ENCODE measurements at regions not wholly inside any gene's neighbourhood (a gene's known extent, or its start where the extent isn't known, plus 50 kb on each side); places are given as distances from the start of the nearest gene placed in this dataset.
"Not testable (repeated sequence)": the region's sequence is repeated elsewhere in the genome, so short reads cannot be mapped to it uniquely, and the experiment has no call there.

GRCh38 chr6:76856065-76856464 lies 607.2 kb downstream of the HTR1B start:
- H3K36me3 ChIP-seq (replicated peaks; ENCODE audit: insufficient read depth, low read depth): no peaks in the 10 kb centered on the region
- H3K79me2 ChIP-seq: no peaks in the 10 kb centered on the region
- H4K20me1 ChIP-seq (ENCODE audit: insufficient read depth, poor library complexity, severe bottlenecking): no peaks in the 10 kb centered on the region
- TF ChIP-seq CTCF (IDR thresholded peaks at IDR 0.05; ENCODE audit: poor library complexity) (no peak), EZH2 (IDR thresholded peaks at IDR 0.05; ENCODE audit: borderline replicate concordance) (no peak), EZH2phosphoT487 (IDR thresholded peaks at IDR 0.05; ENCODE audit: low read depth, severe bottlenecking, unreplicated experiment) (no peak)
- no peaks in the 10 kb centered on the region for H3K9me2 ChIP-seq (replicated peaks; ENCODE audit: insufficient read depth)
- no peaks in the 10 kb centered on the region for H3K27me3 ChIP-seq
- no peaks in the 10 kb centered on the region for H3K4me1 ChIP-seq (ENCODE audit: insufficient read depth)
- WGBS (ENCODE audit: low lambda C conversion rate, missing lambda C conversion rate): 71% methylated on average over 5 of the region's 5 CpGs
- no peak for DNase-seq (ENCODE audit: low spot score)
- no peak overlapping the region for H3K4me3 ChIP-seq
- H2AFZ ChIP-seq: no peak overlapping the region
- no peak overlapping the region for H3K4me2 ChIP-seq
- no peak overlapping the region for H3K27ac ChIP-seq
- H3K9me3 ChIP-seq (ENCODE audit: low read depth): no peaks in the 10 kb centered on the region

DNA sequence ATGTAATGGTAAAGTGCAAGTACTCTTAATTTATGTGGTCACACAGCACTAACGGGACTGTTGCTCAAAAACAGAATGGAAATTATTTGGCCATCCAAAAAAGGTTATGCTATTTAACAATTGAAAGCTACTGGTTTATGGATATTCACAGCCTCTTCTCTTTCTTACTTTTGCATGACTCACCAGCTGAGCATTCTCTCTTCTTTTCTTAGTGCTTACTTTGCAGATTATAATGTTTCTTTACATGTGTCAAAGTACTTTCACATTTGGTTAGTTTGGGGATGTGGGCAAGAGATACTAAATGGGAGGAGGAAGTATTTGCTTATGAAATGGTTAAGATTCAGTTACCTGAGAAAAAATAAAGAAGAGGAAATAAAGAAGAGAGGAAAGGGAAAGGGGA lies 610.5 kb downstream of the HTR1B start:
- no peak overlapping the region for H3K4me3 ChIP-seq
- H3K27me3 ChIP-seq: no peaks in the 10 kb centered on the region
- H3K79me2 ChIP-seq: no peaks in the 10 kb centered on the region
- no peaks in the 10 kb centered on the region for H4K20me1 ChIP-seq (ENCODE audit: insufficient read depth, poor library complexity, severe bottlenecking)
- no peak overlapping the region for H3K27ac ChIP-seq
- no peaks in the 10 kb centered on the region for H3K9me3 ChIP-seq (ENCODE audit: low read depth)
- no peak overlapping the region for H2AFZ ChIP-seq
- no peak for TF ChIP-seq EZH2 (IDR thresholded peaks at IDR 0.05; ENCODE audit: borderline replicate concordance)
- no peak for TF ChIP-seq EZH2phosphoT487 (IDR thresholded peaks at IDR 0.05; ENCODE audit: low read depth, severe bottlenecking, unreplicated experiment)
- TF ChIP-seq CTCF (IDR thresholded peaks at IDR 0.05; ENCODE audit: poor library complexity): no peak
- H3K4me1 ChIP-seq (ENCODE audit: insufficient read depth): no peaks in the 10 kb centered on the region
- WGBS (ENCODE audit: low lambda C conversion rate, missing lambda C conversion rate): 60% methylated on average over 1 of the region's 1 CpG
- DNase-seq (ENCODE audit: low spot score): no peak
- no peaks in the 10 kb centered on the region for H3K9me2 ChIP-seq (replicated peaks; ENCODE audit: insufficient read depth)
- no peaks in the 10 kb centered on the region for H3K36me3 ChIP-seq (replicated peaks; ENCODE audit: insufficient read depth, low read depth)
- no peak overlapping the region for H3K4me2 ChIP-seq

DNA sequence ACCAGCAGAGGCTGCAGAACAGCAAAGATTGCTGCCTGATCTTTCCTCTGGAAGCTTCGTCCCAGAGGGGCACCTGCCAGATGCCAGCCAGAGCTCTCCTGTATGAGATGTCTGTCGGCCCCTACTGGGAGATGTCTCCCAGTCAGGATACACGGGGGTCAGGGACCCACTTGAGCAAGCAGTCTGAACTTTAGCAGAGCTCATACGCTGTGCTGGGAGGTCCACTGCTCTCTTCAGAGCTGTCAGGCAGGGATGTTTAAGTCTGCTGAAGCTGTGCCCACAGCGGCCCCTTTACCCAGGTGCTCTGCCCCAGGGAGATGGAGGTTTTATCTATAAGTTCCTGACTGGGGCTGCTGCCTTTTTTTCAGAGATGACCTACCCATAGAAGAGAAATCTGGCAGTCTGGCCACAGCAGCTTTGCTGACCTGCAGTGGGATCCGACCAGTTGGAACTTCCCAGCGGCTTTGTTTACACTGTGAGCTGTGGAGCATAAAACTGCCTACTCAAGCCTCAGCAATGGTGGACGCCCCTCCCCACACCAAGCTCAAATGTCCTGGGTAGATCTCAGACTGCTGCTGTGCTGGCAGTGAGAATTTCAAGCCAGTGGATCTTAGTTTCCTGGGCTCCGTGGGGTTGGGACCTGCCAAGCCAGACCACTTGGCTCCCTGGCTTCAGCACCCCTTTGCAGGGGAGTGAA lies 613.9 kb downstream of the HTR1B start:
- not testable (repeated sequence) for H3K27me3 ChIP-seq; H3K36me3 ChIP-seq (replicated peaks; ENCODE audit: insufficient read depth, low read depth); H3K4me3 ChIP-seq; H3K4me1 ChIP-seq (ENCODE audit: insufficient read depth); H3K4me2 ChIP-seq; H3K9me2 ChIP-seq (replicated peaks; ENCODE audit: insufficient read depth); H3K27ac ChIP-seq; DNase-seq (ENCODE audit: low spot score); H3K9me3 ChIP-seq (ENCODE audit: low read depth); H3K79me2 ChIP-seq; H2AFZ ChIP-seq; H4K20me1 ChIP-seq (ENCODE audit: insufficient read depth, poor library complexity, severe bottlenecking)
- WGBS (ENCODE audit: low lambda C conversion rate, missing lambda C conversion rate): 87% methylated on average over 9 of the region's 9 CpGs

DNA sequence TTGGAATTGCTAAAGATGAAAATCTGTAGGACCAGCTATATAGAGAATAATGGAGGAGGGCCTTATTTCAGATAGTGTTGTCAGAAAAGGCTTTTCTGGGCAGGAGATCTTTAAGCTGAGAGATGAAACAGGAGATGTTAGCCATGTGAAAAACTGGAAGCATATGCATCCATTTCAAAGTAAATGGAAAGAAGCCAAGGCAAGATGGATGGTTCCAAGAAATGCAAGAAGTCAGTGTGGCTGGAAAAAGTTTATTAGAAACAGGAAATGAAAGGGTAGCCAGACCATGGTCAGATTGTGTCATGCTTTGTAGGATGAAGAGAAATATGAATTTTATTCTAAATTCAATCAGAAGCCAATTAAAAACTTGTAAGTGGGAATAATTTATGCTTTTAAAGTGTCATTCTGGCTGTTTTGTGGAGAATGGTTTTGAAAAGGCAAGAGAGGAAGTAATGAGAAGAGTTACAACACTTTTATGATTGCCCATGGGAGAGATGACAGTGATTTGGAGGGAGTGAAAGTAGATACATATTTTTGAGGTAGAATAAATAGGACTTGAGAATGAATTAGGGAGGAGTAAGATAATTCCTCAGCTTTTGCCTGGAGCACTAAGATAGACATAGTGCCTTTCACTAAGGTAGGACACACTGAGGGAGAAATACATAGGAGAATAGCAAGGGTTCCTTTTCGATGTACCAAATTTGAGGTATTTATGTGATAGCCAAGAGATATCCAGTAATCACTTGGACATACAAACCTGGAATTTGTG lies 620.1 kb downstream of the HTR1B start:
- 0% methylated on average over 1 of the region's 1 CpG for WGBS (ENCODE audit: low lambda C conversion rate, missing lambda C conversion rate)
- H3K9me2 ChIP-seq (replicated peaks; ENCODE audit: insufficient read depth): no peaks in the 10 kb centered on the region

More for the DNA sequence above, 620.1 kb downstream of the HTR1B start:
- Histone ChIP-seq H3K4me3 (no peak overlapping the region), H3K4me2 (no peak overlapping the region), H4K20me1 (ENCODE audit: insufficient read depth, poor library complexity, severe bottlenecking) (no peaks in the 10 kb centered on the region), H3K36me3 (replicated peaks; ENCODE audit: insufficient read depth, low read depth) (no peaks in the 10 kb centered on the region), H3K9me3 (ENCODE audit: low read depth) (no peaks in the 10 kb centered on the region), H2AFZ (no peak overlapping the region), H3K27ac (no peak overlapping the region), H3K27me3 (no peaks in the 10 kb centered on the region), H3K4me1 (ENCODE audit: insufficient read depth) (no peaks in the 10 kb centered on the region), H3K79me2 (no peaks in the 10 kb centered on the region)
- TF ChIP-seq EZH2 (IDR thresholded peaks at IDR 0.05; ENCODE audit: borderline replicate concordance) (no peak), CTCF (IDR thresholded peaks at IDR 0.05; ENCODE audit: poor library complexity) (no peak), EZH2phosphoT487 (IDR thresholded peaks at IDR 0.05; ENCODE audit: low read depth, severe bottlenecking, unreplicated experiment) (no peak)
- no peak for DNase-seq (ENCODE audit: low spot score)

Measured in hepatocyte (in vitro differentiated cells).